ENCODE measurements at regions not wholly inside any gene's neighbourhood (a gene's known extent, or its start where the extent isn't known, plus 50 kb on each side); places are given as distances from the start of the nearest gene placed in this dataset.

DNA sequence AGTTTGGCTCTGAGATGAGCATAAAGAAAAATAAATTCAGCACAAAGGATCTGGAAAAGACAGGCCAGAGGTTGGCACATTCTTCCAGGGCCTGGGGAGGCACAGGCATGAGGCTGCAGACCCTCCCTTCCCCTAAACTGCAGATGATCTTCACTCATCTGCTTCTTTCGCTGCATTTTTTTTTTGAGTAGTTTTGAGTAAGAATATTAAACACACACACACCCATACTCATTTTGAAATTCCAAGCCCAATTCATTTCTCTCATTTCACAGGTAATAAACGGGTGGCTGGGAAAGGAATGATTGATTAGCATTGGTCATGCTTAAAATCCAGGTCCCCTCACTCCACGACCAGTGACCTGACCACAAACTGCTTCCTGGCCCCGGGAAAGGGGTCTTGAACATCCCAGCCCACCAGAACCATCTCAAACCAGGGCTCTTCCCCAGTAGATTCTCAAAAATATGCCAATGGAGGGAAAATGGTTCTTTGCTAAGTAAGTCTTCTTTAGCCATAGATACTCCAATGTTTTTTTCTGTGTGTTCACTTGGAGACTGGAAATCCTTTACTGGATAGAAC is 219.6 kb downstream of the ANAPC1 start:
- Histone ChIP-seq H3K27ac (ENCODE audit: insufficient read depth, low read length) (no peak overlapping the region), H2AK9ac (replicated peaks; ENCODE audit: low read depth, low read length, poor library complexity) (no peak overlapping the region), H3K9me3 (ENCODE audit: control insufficient read depth, insufficient read depth, low read length) (no peaks in the 10 kb centered on the region), H3K56ac (ENCODE audit: extremely low read depth, insufficient read depth, low read length) (no peak overlapping the region), H2AFZ (replicated peaks; ENCODE audit: low read length, poor library complexity) (no peak overlapping the region), H2BK120ac (ENCODE audit: low read depth, low read length) (no peak overlapping the region), H2BK15ac (ENCODE audit: low read depth, low read length) (no peak overlapping the region), H3K27me3 (ENCODE audit: control insufficient read depth, insufficient read depth, low read length) (no peaks in the 10 kb centered on the region), H3K23ac (ENCODE audit: low read depth, low read length) (no peak overlapping the region), H3K9me1 (ENCODE audit: insufficient read depth, low read length) (peaks cover 15% of the 10 kb centered on the region), H3K4me1 (ENCODE audit: control insufficient read depth, insufficient read depth, low read length) (peaks cover 20% of the 10 kb centered on the region), H3K4ac (ENCODE audit: low read depth, low read length) (no peak overlapping the region), H3K18ac (ENCODE audit: low read depth, low read length) (no peak overlapping the region), H3K4me3 (ENCODE audit: insufficient read depth, low read depth, low read length) (no peak overlapping the region), H4K8ac (ENCODE audit: low read depth in 2 of 2, low read length in 2 of 2) (no peak overlapping the region), H4K91ac (ENCODE audit: insufficient read depth, low read depth, low read length) (no peak overlapping the region), H4K5ac (ENCODE audit: low read depth, low read length) (no peak overlapping the region), H3K79me1 (ENCODE audit: low read depth in 1 of 2, low read length in 2 of 2) (peaks cover 5 to 32% of the 10 kb centered on the region in 2 experiments; a peak in 3 of 4 replicates), H3K14ac (replicated peaks; ENCODE audit: low read depth, low read length) (no peak overlapping the region), H3K36me3 (ENCODE audit: control insufficient read depth, insufficient read depth, low read length) (no peaks in the 10 kb centered on the region), H2BK5ac (ENCODE audit: low read depth, low read length, poor library complexity, severe bottlenecking) (no peak overlapping the region), H4K20me1 (ENCODE audit: insufficient read depth, low read length) (0 out of 2 replicates have a peak, but pooled peaks cover 8% of the 10 kb centered on the region), H3K4me2 (ENCODE audit: low read depth, low read length) (no peak overlapping the region), H2BK20ac (ENCODE audit: low read depth, low read length) (no peak overlapping the region), H3K9ac (ENCODE audit: low read depth, low read length) (no peak overlapping the region), H2AK5ac (ENCODE audit: low read depth, low read length) (no peak overlapping the region)
- DNase-seq (no peak), ATAC-seq (ENCODE audit: low read depth) (no peak)
- in situ Hi-C loops (cut with MboI; ENCODE audit: low sequenced_read_pairs) = loop anchor here (25.0 kb wide), 1 partner anchor 177 kb away; no protein-coding TSS in a partner anchor
- BruUV-seq (replicated peaks) = no TSS peak
- CTCF ChIA-PET = no interaction called here
- POLR2A ChIA-PET (ENCODE audit: unreplicated experiment) = no interaction called here
- no CpG with 5 or more reads among the region's 4 CpGs for WGBS, 2 experiments (ENCODE audit: extremely low coverage in 2 of 2, insufficient read length in 1 of 2)
- TF ChIP-seq RFX5 (IDR thresholded peaks at IDR 0.05; ENCODE audit: low read depth, low read length) = no peak
- no peak for TF ChIP-seq RCOR1 (IDR thresholded peaks at IDR 0.05; ENCODE audit: insufficient replicate concordance, low read length)
- no peak for TF ChIP-seq CEBPB (IDR thresholded peaks at IDR 0.05; ENCODE audit: low read depth, low read length)
- TF ChIP-seq CTCF (conservative IDR thresholded peaks at IDR 0.05; ENCODE audit: low read depth, low read length) = no peak
- no peak for TF ChIP-seq POLR2A (IDR thresholded peaks at IDR 0.05; ENCODE audit: low read depth, low read length)
- dilution Hi-C loops (cut with HindIII; ENCODE audit: low sequenced_read_pairs, unreplicated experiment) = no loop called here
- intact Hi-C loops (cut with micrococcal nuclease) = loop anchor here (10.0 kb wide), 2 partner anchors 170 to 200 kb away; no protein-coding TSS in a partner anchor
